Kidney glomerular epithelial cell (primary cell): ENCODE measurements at regions not wholly inside any gene's neighbourhood (a gene's known extent, or its start where the extent isn't known, plus 50 kb on each side); places are given as distances from the start of the nearest gene placed in this dataset.
A peak's percentile ranks its signal among the peaks of the same experiment; 100 is the strongest.
"Not testable (repeated sequence)": the region's sequence is repeated elsewhere in the genome, so short reads cannot be mapped to it uniquely, and the experiment has no call there.

Experiments
- DNase-seq: peaks from one replicate; lab custom pipeline; 2025; lab: John Stamatoyannopoulos, UW

DNA sequence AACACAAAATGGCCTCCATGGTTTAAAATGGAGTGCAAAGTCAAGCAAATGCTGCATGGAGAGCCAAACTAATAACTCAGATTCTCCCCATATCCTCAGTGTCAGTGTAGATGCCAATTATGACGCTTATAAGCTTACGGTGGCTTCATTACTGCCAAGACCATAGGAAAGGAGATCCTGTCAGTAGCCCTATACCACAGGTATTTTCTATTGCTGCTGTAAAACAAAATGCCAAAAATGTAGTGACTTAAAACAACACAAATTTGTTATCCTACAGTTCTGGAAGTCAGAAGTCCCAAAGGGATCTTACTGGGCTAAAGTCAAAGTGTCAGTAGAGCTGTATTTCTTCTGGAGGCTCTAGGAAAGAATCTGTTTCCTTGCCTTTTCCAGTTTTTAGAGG lies 149.8 kb upstream of the GBE1 start:
- DNase-seq: no peak

DNA sequence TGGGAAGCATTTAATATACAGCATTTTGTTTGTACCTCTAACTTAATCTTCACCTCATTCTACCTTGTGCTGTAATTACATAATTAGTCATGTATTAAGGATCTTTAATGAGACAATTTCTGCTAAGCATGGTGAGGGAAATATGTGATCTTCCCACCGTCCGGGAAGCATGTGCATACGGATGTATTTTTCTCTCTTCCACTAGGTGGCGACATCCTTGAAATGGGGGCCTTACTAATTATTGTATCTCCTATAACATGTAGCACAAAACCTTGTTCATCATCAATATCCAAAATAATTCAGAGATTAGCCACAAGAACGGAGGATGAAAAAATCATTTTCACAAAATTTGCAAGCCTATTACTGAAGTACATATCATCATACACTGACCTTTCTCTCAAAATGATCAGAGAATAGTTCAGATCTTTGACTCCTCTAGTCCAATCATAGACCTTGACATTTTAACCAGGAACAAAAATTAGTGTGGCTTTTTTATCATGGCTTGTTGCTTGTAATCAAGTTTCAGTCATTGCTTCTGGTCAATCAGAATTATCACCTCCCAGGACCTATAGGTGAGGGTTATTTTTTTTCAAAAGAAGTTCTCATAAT lies 148.9 kb upstream of the GBE1 start:
- peak; percentile 39 for DNase-seq

- DNase-seq: no peak
Observed at GRCh38 chr3:81909796-81910195, 148.4 kb upstream of the GBE1 start.

DNA sequence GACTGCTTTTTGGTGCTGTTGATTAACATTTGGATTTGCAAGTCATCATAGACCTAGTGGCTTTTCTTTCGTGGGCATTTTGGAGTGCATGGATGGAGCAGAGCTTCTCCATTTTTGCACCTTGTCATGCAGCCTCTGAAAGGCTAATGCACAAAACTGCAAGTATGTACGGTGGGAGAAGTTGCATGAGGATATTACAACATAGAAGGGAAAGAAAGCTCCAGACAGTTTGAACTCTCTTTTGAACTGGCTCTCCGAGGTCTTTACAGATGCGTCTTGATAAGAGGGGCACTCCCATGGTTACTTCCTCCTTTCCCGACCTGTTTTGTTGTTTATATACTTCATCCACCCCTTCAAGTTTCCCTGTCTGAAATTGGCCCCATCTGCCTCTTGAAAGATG lies 147.1 kb upstream of the GBE1 start:
- DNase-seq: no peak

- no peak for DNase-seq
Observed at GRCh38 chr3:81898336-81898735, 136.9 kb upstream of the GBE1 start.

DNA sequence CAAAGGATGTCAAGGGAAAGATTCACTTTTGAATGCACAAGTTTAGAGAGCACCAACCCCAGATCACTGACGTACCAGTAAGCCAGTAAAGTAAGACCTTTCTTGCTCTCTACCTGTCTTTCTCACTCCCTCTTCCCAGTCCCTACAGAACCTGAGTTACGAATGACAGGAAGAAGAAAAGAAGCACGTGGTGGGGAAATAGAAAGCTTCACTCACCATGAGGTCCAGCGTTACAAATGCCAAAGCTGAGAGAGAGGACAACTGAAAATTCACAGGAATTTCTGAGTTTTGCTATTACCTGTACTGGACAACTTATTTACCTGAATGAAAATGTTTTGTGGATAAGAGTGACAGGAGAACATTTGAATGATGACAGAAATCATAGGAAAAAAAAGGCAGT lies 133.2 kb upstream of the GBE1 start:
- no peak for DNase-seq

- no peak for DNase-seq
Observed at GRCh38 chr3:81891055-81891895, 129.8 kb upstream of the GBE1 start.

DNA sequence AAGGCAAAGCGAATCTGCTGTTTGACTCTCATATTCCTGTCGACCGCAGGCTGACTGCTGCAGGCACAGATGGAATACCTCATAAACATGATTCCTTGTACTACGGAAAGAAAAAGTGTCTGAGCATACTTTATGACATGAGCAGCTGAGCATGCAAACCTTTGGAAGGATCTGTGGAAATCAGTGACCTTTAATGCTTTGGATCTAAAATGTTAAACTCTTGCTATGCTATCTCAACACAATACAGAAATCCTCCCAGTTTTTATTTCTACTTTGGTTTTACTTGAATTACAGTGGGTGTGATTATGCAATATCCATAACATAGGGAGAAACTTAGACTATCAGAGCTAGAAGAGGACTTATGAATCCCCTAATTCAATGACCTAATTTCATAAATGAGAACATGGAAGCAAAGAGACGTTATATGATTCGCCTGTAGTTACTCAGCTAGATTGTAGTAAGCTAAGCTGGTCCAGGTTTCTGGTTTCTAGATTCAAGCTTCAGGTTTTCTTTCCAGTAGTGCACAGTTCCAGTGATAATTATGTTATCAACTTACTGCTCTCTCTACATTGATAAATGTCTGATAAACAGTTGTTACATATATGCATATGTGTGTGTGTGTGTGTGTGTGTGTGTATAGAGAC lies 127.6 kb upstream of the GBE1 start:
- no peak for DNase-seq

- DNase-seq: no peak
Observed at GRCh38 chr3:81887448-81887847, 126.0 kb upstream of the GBE1 start.

- no peak for DNase-seq
Observed at GRCh38 chr3:81886081-81886480, 124.6 kb upstream of the GBE1 start.

GRCh38 chr3:81884791-81885190 lies 123.3 kb upstream of the GBE1 start:
- no peak for DNase-seq

GRCh38 chr3:81876826-81877225 lies 115.4 kb upstream of the GBE1 start:
- DNase-seq: no peak

- DNase-seq: peak; percentile 10
Observed at GRCh38 chr3:81874738-81875137, 113.3 kb upstream of the GBE1 start.

GRCh38 chr3:81872566-81872965 lies 111.1 kb upstream of the GBE1 start:
- no peak for DNase-seq

DNA sequence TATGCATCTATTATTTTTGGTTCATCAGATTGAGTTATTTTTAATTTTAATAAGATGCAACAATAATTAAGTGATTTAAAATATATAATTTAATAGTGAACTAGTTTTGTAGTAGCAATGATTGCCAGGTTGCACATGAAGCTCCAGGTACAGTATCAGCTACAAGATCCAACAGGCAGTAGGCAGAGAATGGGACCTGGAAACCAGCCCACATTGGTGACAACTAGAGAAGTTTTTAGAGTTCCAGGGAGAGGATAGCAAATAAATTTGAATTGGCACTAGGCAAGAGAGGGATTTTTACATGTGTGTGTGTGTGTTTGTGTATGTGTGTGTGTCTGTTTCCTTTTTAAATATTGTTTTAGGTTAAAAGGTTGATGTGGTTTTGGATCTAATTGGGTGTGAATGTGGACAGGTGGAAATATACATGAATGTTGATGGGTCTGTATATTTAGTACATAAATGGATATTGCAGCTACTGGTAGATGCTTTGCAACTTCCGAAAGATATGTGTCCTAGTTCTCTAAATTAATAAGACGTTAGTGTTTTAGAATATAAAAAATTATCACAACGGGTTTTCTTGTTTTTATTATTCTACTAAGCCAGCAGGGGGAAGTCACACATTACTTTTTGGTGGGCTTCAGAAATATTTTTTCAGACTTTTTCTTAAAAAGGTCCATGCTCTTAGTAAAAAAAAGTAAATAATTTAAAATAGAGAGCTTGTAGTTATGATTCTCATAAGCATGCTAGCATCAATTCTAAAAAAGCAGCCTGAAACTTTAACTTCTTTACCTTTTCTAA lies 110.1 kb upstream of the GBE1 start:
- DNase-seq: peak; percentile 8

DNA sequence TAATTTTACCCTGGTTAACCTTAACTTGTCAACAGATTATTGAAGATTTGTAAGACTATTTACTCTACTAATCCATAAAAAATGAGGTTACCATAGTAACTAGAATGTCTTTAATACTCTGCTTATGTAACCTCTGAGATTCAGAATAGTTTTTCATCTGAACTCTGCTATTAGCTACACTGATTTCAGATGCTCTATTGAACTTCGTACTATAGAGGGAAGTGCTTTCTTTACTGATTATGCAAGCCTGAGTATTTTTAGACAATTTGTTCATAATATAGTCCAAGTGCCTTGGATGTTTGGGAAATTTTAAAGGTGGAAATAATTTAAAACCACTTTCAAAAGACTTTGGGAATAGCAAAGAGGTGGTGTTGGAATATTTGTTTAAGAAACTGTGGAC lies 107.9 kb upstream of the GBE1 start:
- DNase-seq: no peak

GRCh38 chr3:81868597-81868996 lies 107.2 kb upstream of the GBE1 start:
- DNase-seq: no peak

DNA sequence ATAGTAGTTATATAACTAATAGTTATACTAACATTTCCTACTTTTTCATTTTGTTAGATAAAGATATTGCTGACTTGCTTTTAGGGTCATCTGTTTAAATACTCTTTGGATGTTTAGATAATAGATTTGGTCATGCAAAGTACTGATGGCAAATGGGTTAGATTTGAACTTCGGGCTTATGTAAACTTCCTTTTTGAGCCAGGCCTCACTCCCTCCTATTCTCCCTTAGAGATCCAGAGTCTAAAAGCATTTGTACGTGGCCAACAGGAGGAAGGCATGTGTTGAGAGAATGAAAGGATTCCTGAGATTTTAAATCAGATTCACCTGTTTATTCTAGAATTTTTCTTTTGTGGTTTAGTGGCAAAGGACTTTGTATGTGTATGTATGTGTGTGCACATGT lies 106.4 kb upstream of the GBE1 start:
- DNase-seq: no peak

DNA sequence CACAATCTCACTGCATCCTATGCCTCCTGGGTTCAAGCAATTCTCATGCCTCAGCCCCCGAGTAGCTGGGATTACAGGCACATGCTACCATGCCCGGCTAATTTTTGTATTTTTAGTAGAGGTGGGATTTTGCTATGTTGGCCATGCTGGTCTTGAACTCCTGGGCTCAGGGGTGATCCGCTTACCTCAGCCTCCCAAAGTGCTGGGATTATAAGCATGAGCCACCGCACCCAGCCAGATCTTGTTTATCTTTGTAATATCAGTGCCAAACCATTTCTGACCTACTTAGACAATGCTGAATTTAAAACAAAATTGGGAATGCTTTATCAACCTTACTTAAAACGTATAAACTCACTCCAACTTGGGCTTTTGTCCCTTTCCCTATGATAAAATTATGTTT lies 103.7 kb upstream of the GBE1 start:
- DNase-seq: not testable (repeated sequence)

DNA sequence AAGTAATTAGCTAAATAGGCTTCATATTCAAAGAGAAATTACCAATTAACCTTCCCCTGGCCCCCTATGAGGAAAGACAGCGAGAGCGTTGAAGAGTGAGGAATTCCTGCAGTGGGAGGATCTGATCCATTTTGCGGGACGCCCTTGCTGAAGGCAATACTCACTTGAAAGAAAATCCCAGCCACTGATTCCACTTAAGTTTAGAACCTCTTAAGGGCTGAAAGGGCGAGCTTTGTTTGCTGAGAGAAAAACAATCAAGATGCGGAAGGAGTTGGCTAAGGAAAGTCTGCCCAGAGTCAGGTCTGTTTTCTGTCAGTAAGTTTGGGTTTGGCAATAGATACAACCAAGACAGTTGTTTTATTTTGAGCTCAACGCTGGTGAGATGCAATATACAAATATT lies 102.8 kb upstream of the GBE1 start:
- DNase-seq: no peak

- DNase-seq: no peak
Observed at GRCh38 chr3:81863756-81864155, 102.3 kb upstream of the GBE1 start.

GRCh38 chr3:81861593-81861992 lies 100.1 kb upstream of the GBE1 start:
- no peak for DNase-seq

DNA sequence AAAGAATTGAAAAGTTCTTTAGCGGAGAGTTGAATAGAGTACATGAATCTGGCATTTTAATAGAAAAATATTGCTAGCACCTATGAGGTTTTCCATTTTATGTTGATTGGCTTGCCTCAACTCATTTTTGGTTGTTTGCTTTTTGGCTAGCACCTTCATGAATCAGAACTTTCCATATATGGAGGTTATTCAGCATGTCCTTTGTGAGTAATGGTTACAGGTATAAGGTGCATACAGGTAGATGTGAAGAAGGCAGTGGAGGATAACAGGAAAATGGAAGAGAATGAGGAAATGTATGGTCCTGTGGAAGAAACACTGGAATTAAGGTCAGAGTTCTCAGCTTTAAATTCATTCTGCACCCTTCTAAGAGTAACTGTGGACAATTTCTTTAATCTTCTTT lies 98.1 kb upstream of the GBE1 start:
- DNase-seq: no peak
